ENCODE measurements at regions not wholly inside any gene's neighbourhood (a gene's known extent, or its start where the extent isn't known, plus 50 kb on each side); places are given as distances from the start of the nearest gene placed in this dataset.

GRCh38 chr5:167207081-167207480 is 1084.4 kb upstream of the WWC1 start:
- intact Hi-C loops (cut with DNase I), result no loop called here
- WGBS (ENCODE audit: insufficient coverage, low coverage, low lambda C conversion rate, missing lambda C conversion rate), result 78% methylated on average over 7 of the region's 7 CpGs
- H3K4me3 ChIP-seq, result no peak overlapping the region

GRCh38 chr5:167208911-167209310 is 1082.5 kb upstream of the WWC1 start:
- DNase-seq, result no peak
- no peaks in the 10 kb centered on the region for H3K9me3 ChIP-seq
- intact Hi-C loops (cut with DNase I), result no loop called here
- H3K4me3 ChIP-seq, result no peak overlapping the region
- no peak overlapping the region for H3K27ac ChIP-seq
- no peak for ATAC-seq
- 60% methylated on average over 4 of the region's 4 CpGs for WGBS (ENCODE audit: insufficient coverage, low coverage, low lambda C conversion rate, missing lambda C conversion rate)
- H3K4me1 ChIP-seq, result no peaks in the 10 kb centered on the region
- H3K27me3 ChIP-seq, result no peaks in the 10 kb centered on the region
- H3K36me3 ChIP-seq, result no peaks in the 10 kb centered on the region
- TF ChIP-seq POLR2A (IDR thresholded peaks at IDR 0.05), result no peak
- TF ChIP-seq CTCF (IDR thresholded peaks at IDR 0.05), result no peak

More at GRCh38 chr5:167207081-167207480, 1084.4 kb upstream of the WWC1 start:
- ATAC-seq (no peak), DNase-seq (no peak)
- TF ChIP-seq CTCF (IDR thresholded peaks at IDR 0.05) (no peak), POLR2A (IDR thresholded peaks at IDR 0.05) (no peak)
- Histone ChIP-seq H3K9me3 (no peaks in the 10 kb centered on the region), H3K27me3 (no peaks in the 10 kb centered on the region), H3K27ac (no peak overlapping the region), H3K4me1 (no peaks in the 10 kb centered on the region), H3K36me3 (no peaks in the 10 kb centered on the region)

DNA sequence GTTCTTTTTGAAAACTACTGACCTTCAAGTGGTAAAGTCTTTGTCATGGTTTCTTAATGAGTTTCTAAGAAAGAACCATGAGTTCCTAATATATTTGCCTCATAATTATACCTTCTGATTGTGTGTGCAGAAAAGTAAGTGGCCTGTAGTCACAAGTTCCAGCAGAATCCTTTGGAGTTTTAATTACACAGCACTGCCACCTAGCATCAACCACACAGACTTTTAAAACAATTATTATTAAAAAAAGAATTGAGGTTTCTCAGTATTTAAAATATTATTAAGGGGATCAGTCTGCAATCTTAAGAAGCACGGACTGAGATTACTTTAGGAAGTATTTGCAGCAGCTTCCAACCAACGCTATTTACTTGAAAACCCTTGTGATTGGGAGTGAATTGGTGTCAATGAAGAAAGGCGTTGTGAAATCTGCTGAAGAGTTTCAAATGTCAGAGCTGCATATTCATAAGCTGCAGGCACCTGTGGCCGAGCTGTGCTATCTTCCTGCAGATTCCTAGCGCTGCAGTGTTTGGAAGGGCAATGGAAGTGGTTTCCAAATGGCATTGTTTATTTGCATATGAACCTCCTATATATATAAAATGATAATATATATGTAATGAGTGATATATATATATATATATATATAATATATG is 1074.2 kb upstream of the WWC1 start:
- TF ChIP-seq POLR2A (IDR thresholded peaks at IDR 0.05) (no peak), CTCF (IDR thresholded peaks at IDR 0.05) (no peak)
- WGBS (ENCODE audit: insufficient coverage, low coverage, low lambda C conversion rate, missing lambda C conversion rate), result 24% methylated on average over 5 of the region's 5 CpGs
- no peaks in the 10 kb centered on the region for H3K9me3 ChIP-seq
- H3K4me3 ChIP-seq, result no peak overlapping the region
- intact Hi-C loops (cut with DNase I), result no loop called here
- H3K4me1 ChIP-seq, result no peaks in the 10 kb centered on the region
- H3K27ac ChIP-seq, result no peak overlapping the region
- H3K27me3 ChIP-seq, result no peaks in the 10 kb centered on the region
- ATAC-seq (no peak), DNase-seq (no peak)
- no peaks in the 10 kb centered on the region for H3K36me3 ChIP-seq

- H3K9me3 ChIP-seq, result no peaks in the 10 kb centered on the region
- ATAC-seq (no peak), DNase-seq (no peak)
- H3K36me3 ChIP-seq, result no peaks in the 10 kb centered on the region
- H3K27ac ChIP-seq, result no peak overlapping the region
- TF ChIP-seq POLR2A (IDR thresholded peaks at IDR 0.05) (no peak), CTCF (IDR thresholded peaks at IDR 0.05) (no peak)
- H3K27me3 ChIP-seq, result no peaks in the 10 kb centered on the region
- intact Hi-C loops (cut with DNase I), result no loop called here
- H3K4me1 ChIP-seq, result no peaks in the 10 kb centered on the region
- no peak overlapping the region for H3K4me3 ChIP-seq
- no CpG with 5 or more reads among the region's 1 CpG for WGBS (ENCODE audit: insufficient coverage, low coverage, low lambda C conversion rate, missing lambda C conversion rate)
These were observed 1072.1 kb upstream of the WWC1 start for GRCh38 chr5:167219298-167219697.

- TF ChIP-seq POLR2A (IDR thresholded peaks at IDR 0.05) (no peak), CTCF (IDR thresholded peaks at IDR 0.05) (no peak)
- intact Hi-C loops (cut with DNase I), result no loop called here
- Histone ChIP-seq H3K27ac (no peak overlapping the region), H3K4me1 (no peaks in the 10 kb centered on the region), H3K27me3 (no peaks in the 10 kb centered on the region), H3K9me3 (peaks cover 0 to 3% (median 0%) of the 10 kb centered on the region in 4 donors), H3K4me3 (no peak overlapping the region), H3K36me3 (no peaks in the 10 kb centered on the region)
- 61% methylated on average over 1 of the region's 1 CpG for WGBS (ENCODE audit: insufficient coverage, low coverage, low lambda C conversion rate, missing lambda C conversion rate)
- no peak for DNase-seq
- ATAC-seq, result no peak
These were observed 1065.1 kb upstream of the WWC1 start for GRCh38 chr5:167226386-167226785.
